GM12801 (cell line): ENCODE measurements at regions not wholly inside any gene's neighbourhood (a gene's known extent, or its start where the extent isn't known, plus 50 kb on each side); places are given as distances from the start of the nearest gene placed in this dataset.

Experiments
- TF ChIP-seq, protein P1 (sequence below): IDR thresholded peaks from one replicate; pipeline ENCODE4 v1.5.1; 2011; ENCODE audit warnings: control low read depth; ENCODE audit not compliant: insufficient read length; ENCODE audit errors: extremely low read depth

DNA sequence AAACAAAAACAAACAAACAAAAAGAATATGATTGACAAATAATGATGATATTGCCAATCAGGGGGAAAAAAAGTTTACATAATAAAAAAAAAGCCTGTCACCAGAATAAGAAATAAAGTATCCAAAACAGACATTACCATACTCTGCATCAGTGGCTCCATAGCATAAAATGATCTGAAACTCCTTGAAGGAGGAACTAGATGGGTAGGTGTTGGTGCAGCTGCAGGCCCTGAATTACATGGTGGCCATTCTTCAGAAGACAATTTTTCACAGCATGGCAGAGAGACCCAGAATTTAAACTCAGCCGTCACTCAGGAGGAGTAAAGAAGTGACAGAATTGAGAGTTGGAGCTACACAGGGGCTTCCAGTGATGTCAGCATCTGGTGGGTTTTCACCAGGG lies 60.2 kb downstream of the GLUL start:
- TF ChIP-seq, protein P1, sequence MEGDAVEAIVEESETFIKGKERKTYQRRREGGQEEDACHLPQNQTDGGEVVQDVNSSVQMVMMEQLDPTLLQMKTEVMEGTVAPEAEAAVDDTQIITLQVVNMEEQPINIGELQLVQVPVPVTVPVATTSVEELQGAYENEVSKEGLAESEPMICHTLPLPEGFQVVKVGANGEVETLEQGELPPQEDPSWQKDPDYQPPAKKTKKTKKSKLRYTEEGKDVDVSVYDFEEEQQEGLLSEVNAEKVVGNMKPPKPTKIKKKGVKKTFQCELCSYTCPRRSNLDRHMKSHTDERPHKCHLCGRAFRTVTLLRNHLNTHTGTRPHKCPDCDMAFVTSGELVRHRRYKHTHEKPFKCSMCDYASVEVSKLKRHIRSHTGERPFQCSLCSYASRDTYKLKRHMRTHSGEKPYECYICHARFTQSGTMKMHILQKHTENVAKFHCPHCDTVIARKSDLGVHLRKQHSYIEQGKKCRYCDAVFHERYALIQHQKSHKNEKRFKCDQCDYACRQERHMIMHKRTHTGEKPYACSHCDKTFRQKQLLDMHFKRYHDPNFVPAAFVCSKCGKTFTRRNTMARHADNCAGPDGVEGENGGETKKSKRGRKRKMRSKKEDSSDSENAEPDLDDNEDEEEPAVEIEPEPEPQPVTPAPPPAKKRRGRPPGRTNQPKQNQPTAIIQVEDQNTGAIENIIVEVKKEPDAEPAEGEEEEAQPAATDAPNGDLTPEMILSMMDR = no peak

DNA sequence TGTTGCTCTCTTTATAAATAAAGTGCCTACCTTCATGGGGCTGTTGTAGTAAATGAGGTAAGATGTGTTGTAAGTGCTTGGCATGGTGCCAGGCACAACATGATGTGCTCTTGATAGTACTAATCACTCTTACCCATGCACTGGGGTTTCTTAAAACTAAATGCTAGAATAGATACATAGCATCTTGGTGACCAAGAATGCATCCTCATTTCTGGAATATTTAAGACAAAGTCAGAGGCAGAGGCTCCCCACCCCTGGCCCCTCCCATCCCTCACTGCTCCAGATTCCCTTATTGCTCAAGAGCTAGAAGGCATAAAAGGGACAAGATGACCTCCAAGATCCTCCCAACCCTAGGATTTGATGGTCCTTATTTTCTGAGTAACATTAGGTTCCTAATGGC lies 61.3 kb downstream of the GLUL start:
- TF ChIP-seq, protein P1 = no peak

DNA sequence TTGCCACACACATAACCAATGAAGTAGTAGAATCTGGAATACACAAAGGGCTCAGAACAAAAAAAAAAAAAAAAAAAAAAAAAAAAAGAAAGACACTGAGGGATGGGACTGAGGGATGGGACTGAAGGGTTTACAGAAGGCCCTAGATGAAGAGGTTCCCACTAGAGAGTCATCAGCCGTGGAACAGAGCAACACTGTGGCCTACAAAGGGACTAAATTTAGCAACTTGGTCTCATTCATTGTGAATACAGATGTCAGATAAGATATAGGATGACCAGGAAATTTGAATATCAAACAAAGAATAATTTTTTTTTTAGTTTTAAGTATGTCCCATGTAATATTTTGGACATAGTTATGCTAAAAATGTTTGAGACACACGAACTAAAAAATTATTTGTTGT lies 62.1 kb downstream of the GLUL start:
- TF ChIP-seq, protein P1 = no peak

DNA sequence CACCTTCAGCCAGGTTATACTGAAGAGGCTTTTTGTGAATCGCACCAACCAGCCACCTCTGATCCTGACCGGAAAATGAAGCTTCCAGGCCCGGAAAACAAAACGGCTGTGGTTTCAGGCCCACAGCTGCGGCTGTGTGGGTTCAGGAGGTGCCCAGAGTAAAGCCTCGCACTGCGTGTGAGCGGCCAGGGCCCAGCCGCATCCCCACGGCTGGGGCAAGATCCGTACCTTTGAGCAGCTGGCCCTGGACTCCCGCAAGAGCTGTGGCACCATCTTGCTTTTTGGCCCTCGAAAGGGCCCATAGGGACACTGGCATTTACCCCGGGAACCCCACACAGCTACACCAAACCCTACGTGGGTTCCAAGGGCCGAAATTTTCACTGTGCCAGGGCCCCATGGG lies 63.0 kb downstream of the GLUL start:
- TF ChIP-seq, protein P1 = no peak

DNA sequence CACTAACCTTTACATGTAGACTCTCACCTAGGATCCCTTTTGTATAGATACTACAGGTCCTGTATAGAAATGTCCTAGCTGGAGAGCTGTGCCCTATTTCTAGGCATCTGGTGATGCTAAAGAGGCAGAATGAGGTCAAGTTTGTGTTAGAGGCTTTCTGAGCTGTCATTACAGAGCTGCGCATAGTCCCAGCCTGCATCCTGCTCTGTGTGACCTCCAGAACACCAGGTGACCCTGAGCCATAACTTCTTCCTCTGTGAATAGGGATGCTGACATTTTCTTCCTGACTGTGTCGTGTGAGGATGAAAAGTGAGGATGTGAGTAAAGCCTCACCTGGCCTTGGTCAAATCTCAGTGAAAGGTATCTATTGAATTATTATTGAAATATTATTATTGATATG lies 66.3 kb downstream of the GLUL start:
- TF ChIP-seq, protein P1 = no peak

DNA sequence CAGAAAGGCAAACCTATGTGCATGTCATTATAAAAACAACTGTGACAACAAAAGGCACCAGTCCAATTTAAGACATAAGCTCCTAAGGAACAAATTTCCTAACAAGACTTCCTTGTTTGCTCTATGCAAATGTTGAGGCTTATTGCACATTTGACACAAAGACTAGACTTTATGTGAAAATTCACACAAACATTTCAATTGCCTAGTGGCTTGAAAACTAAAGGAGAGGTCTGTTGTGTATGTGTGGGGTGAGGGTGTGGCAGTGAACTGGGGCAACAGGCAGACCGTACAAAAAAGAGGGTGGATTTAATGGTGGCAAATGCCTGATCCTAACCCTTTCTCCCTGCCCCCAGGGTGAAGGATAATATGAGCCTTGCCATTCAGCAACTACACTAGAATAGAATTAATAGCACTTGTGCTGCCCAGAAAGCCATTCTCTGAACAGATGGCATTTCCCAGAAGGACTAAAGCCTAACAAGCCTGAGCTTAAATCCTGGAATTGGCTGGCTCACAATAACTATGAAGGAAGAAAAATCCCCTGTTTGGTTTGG lies 73.9 kb downstream of the GLUL start:
- TF ChIP-seq, protein P1 = no peak

DNA sequence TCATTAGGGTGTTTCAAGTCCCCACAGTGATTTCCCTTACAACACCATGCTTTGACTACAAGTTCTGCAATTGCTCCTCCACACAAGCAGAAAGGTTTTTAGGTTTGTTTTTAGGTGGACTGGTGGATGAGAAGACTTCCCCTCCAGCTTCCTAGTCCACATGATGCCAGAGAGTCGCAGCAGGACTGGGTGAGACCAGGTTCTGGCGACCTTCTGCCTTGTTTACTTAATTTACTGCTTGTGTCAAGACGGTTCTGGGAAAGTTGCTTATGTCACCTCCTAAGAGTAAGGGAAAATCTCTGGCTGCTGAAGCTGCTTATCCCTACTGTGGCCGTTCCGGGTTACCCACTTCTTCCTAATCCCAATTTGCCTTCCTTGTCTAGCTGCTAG lies 76.4 kb downstream of the GLUL start:
- TF ChIP-seq, protein P1 = no peak
